ENCODE measurements at regions not wholly inside any gene's neighbourhood (a gene's known extent, or its start where the extent isn't known, plus 50 kb on each side); places are given as distances from the start of the nearest gene placed in this dataset.

DNA sequence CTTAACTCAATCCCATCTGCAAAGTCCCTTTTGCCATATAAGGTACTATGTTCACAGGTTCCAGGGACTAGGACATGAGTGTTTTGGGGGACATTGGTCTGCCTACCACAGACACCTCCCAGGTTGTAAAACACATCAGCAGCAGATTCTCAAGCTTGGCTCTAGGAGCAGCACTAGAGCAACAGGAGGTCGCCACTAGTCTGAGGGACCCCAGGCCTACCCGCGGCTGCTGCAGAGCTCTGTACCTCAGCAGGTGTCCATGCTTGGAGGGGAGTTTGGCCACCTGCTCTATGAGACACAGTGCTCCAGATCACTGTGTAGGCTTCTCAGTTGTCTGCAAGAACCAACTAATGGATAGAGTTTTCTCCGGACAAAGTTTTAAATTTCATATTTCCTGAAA lies 262.2 kb upstream of the ARRDC3 start:
- H3K4me1 ChIP-seq (ENCODE audit: control insufficient read depth, insufficient read depth, low read length, unreplicated experiment) = peaks cover 6% of the 10 kb centered on the region
- no peaks in the 10 kb centered on the region for H3K27me3 ChIP-seq (ENCODE audit: insufficient read depth, low read length)
- no peak overlapping the region for H3K27ac ChIP-seq (ENCODE audit: low read depth, low read length)
- H3K79me2 ChIP-seq (ENCODE audit: control insufficient read depth, insufficient read depth, low read length, unreplicated experiment) = no peaks in the 10 kb centered on the region
- no peak overlapping the region for H3K4me3 ChIP-seq (ENCODE audit: low read depth, low read length)
- H3K36me3 ChIP-seq (ENCODE audit: insufficient read depth, low read length) = no peaks in the 10 kb centered on the region
- H2AFZ ChIP-seq (ENCODE audit: low read length, unreplicated experiment) = no peak overlapping the region

DNA sequence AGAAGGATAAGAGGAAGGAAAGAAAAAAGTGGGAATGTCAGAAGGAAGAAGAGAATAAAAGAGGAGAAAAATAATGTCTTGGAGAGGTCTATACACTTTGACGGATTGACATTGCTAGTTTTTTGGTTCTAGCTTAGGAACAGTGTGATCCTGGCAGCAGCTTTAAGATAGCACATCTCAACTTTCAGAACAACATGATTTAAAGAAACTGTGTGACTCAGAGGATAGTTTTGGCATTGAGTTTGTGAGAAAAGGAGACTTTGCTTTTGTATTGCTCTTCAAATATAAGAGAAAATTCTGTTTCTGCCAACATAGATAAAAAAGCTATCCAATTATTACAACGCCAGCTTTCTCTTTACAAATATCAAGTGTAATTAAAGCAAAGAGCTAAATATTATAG lies 260.7 kb upstream of the ARRDC3 start:
- no peak overlapping the region for H3K27ac ChIP-seq (ENCODE audit: low read depth, low read length)
- no peaks in the 10 kb centered on the region for H3K79me2 ChIP-seq (ENCODE audit: control insufficient read depth, insufficient read depth, low read length, unreplicated experiment)
- H3K4me3 ChIP-seq (ENCODE audit: low read depth, low read length) = no peak overlapping the region
- H2AFZ ChIP-seq (ENCODE audit: low read length, unreplicated experiment) = no peak overlapping the region
- peaks cover 6% of the 10 kb centered on the region for H3K4me1 ChIP-seq (ENCODE audit: control insufficient read depth, insufficient read depth, low read length, unreplicated experiment)
- H3K27me3 ChIP-seq (ENCODE audit: insufficient read depth, low read length) = no peaks in the 10 kb centered on the region
- no peaks in the 10 kb centered on the region for H3K36me3 ChIP-seq (ENCODE audit: insufficient read depth, low read length)

DNA sequence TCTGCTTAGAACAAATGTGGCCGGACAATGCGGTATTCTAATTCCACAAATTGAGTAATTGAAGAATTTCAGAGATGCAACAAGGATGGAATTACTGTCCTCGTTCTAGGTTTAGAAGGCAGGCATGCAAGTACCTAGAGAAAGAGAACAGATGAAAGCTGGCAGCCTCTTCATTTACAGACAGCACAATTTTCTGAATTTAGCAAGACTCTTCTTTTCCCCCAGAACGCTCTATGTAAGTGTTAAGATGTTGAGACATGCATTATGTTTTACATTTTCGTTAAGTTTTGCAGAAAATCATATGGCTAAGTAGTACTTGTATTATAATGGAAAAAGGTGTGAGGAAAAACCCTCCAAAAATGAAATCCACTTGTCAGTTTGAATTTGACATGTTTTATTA lies 259.5 kb upstream of the ARRDC3 start:
- H3K27ac ChIP-seq (ENCODE audit: low read depth, low read length) = no peak overlapping the region
- no peaks in the 10 kb centered on the region for H3K36me3 ChIP-seq (ENCODE audit: insufficient read depth, low read length)
- H3K4me1 ChIP-seq (ENCODE audit: control insufficient read depth, insufficient read depth, low read length, unreplicated experiment) = peaks cover 6% of the 10 kb centered on the region
- H3K4me3 ChIP-seq (ENCODE audit: low read depth, low read length) = no peak overlapping the region
- H3K27me3 ChIP-seq (ENCODE audit: insufficient read depth, low read length) = no peaks in the 10 kb centered on the region
- no peak overlapping the region for H2AFZ ChIP-seq (ENCODE audit: low read length, unreplicated experiment)
- H3K79me2 ChIP-seq (ENCODE audit: control insufficient read depth, insufficient read depth, low read length, unreplicated experiment) = no peaks in the 10 kb centered on the region

DNA sequence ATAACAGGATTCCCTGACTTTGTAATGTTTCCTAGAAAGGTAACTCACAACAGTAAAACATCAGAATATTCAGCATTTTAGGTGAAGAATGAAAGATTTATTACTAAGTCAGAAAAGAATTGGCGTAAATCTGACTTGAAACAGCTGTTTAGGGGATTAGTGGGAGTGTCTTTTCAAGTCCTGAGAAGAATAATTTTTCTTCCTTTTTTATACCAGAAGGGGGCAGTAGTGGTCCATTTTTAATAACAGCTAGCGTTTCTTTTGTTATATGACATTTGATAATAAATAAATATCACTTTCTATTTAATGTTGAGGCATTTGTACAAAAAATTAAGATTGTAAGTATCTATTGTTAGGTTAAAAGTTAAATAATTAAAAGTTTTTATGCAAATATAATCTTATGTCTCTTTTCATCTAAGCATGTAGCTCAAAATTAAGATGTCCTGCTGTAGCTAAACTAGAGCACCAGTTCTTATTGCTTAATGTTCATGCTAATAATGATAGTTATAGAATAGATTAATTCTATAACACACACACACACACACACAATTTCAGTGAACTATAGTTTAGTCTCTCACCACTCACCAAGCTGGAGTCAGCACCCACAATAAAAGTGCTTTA lies 258.7 kb upstream of the ARRDC3 start:
- no peaks in the 10 kb centered on the region for H3K79me2 ChIP-seq (ENCODE audit: control insufficient read depth, insufficient read depth, low read length, unreplicated experiment)
- no peaks in the 10 kb centered on the region for H3K36me3 ChIP-seq (ENCODE audit: insufficient read depth, low read length)
- no peaks in the 10 kb centered on the region for H3K27me3 ChIP-seq (ENCODE audit: insufficient read depth, low read length)
- no peak overlapping the region for H3K4me3 ChIP-seq (ENCODE audit: low read depth, low read length)
- peaks cover 6% of the 10 kb centered on the region for H3K4me1 ChIP-seq (ENCODE audit: control insufficient read depth, insufficient read depth, low read length, unreplicated experiment)
- no peak overlapping the region for H3K27ac ChIP-seq (ENCODE audit: low read depth, low read length)
- H2AFZ ChIP-seq (ENCODE audit: low read length, unreplicated experiment) = peak overlapping the region; percentile 23

DNA sequence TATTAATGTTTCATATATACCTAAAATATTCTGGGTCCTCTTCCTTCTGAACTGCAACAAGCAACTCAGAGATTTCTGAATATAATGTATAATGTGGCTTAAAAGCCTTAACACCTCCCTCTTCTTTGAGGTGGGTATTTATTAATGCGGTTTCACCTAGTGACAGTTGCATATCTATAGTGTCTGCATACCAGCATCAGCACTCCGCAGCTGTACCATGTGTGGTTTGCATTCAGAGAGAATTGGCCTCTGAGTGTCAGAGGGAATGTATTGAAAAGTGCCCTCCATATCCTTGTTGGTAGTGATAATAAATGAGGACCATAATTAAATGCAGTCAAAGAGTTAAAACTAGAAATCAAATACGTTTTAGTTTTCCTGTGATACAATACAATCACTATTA lies 256.6 kb upstream of the ARRDC3 start:
- Histone ChIP-seq H3K27me3 (ENCODE audit: insufficient read depth, low read length) (no peaks in the 10 kb centered on the region), H3K79me2 (ENCODE audit: control insufficient read depth, insufficient read depth, low read length, unreplicated experiment) (no peaks in the 10 kb centered on the region), H3K4me3 (ENCODE audit: low read depth, low read length) (no peak overlapping the region), H2AFZ (ENCODE audit: low read length, unreplicated experiment) (no peak overlapping the region), H3K27ac (ENCODE audit: low read depth, low read length) (no peak overlapping the region), H3K4me1 (ENCODE audit: control insufficient read depth, insufficient read depth, low read length, unreplicated experiment) (peaks cover 6% of the 10 kb centered on the region), H3K36me3 (ENCODE audit: insufficient read depth, low read length) (no peaks in the 10 kb centered on the region)

DNA sequence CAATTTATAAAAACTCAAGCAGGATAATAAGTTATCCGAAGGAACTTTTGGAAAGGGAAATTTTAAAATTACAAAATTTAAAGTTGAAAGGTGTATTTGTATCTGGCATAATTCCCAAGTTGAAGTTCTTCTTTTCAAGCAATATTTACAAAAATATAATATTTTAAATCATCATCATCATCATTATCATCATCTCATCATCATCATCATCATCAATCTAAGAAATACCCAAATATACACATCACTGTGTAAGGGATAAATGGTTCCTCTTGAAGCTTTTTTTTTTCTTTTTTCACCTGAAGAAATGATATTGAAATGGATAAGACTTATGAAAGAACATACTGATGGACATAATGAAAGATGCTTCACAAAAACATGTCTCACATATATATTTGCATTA lies 254.9 kb upstream of the ARRDC3 start:
- Histone ChIP-seq H3K79me2 (ENCODE audit: control insufficient read depth, insufficient read depth, low read length, unreplicated experiment) (no peaks in the 10 kb centered on the region), H3K27me3 (ENCODE audit: insufficient read depth, low read length) (no peaks in the 10 kb centered on the region), H3K4me1 (ENCODE audit: control insufficient read depth, insufficient read depth, low read length, unreplicated experiment) (no peaks in the 10 kb centered on the region), H3K27ac (ENCODE audit: low read depth, low read length) (no peak overlapping the region), H2AFZ (ENCODE audit: low read length, unreplicated experiment) (no peak overlapping the region), H3K4me3 (ENCODE audit: low read depth, low read length) (no peak overlapping the region), H3K36me3 (ENCODE audit: insufficient read depth, low read length) (no peaks in the 10 kb centered on the region)

DNA sequence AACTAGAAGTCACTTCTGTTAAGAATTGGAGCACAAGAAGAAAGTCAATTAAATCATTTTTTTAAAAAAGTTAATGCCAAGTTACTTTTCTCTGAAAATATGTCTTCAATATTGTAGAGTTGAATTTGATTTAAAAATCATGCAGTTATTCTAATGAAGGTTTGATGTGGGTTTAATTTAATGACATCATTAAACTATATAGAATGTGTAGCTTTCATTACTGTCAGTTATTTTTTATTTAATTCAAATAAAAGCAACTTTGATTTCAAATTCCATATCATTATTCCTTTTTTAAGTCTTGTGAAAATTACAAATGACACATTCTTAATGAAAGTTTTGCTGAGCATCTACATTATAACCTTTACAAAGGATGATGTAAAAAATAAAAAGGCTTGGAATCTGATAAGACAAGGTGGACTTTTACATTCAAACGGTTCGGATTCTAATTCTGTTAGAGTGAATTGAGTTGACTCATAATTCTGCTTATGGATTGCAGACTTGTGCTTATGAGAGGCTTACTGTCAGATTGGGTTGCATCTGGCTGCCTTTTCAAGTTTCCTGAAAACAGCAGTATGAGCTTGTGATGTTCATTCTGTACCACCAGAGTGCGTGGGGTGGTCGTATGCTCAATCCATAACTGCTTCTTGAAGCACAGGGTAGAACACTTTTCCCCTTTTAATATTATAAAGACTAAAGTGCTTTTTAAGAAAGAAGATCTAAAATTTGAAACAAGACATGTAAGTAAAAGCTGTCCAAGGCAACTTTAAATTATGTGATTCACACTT lies 253.0 kb upstream of the ARRDC3 start:
- Histone ChIP-seq H3K4me1 (ENCODE audit: control insufficient read depth, insufficient read depth, low read length, unreplicated experiment) (no peaks in the 10 kb centered on the region), H3K27ac (ENCODE audit: low read depth, low read length) (no peak overlapping the region), H3K36me3 (ENCODE audit: insufficient read depth, low read length) (no peaks in the 10 kb centered on the region), H3K4me3 (ENCODE audit: low read depth, low read length) (no peak overlapping the region), H3K27me3 (ENCODE audit: insufficient read depth, low read length) (no peaks in the 10 kb centered on the region), H2AFZ (ENCODE audit: low read length, unreplicated experiment) (no peak overlapping the region), H3K79me2 (ENCODE audit: control insufficient read depth, insufficient read depth, low read length, unreplicated experiment) (no peaks in the 10 kb centered on the region)

DNA sequence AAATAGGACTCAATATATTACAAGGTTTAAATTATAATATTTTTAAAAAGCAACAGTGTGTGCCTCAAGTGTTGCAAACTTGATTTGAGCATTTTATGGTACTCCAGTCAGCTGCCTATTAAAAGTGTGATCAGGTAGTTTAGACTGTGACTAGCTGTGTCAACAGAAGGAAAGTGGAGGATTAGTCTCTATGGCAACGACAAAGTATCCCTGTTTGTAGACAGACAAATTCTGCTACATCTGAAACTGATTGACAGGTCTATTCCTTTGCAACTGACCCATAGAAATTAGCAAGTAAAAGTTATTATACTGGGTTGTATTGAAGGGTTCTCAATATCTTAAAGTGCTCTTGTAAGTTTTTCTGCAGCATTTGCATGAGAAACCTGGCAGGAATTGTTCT lies 249.8 kb upstream of the ARRDC3 start:
- Histone ChIP-seq H3K27ac (ENCODE audit: low read depth, low read length) (no peak overlapping the region), H3K4me1 (ENCODE audit: control insufficient read depth, insufficient read depth, low read length, unreplicated experiment) (no peaks in the 10 kb centered on the region), H2AFZ (ENCODE audit: low read length, unreplicated experiment) (no peak overlapping the region), H3K4me3 (ENCODE audit: low read depth, low read length) (no peak overlapping the region), H3K79me2 (ENCODE audit: control insufficient read depth, insufficient read depth, low read length, unreplicated experiment) (no peaks in the 10 kb centered on the region), H3K27me3 (ENCODE audit: insufficient read depth, low read length) (no peaks in the 10 kb centered on the region), H3K36me3 (ENCODE audit: insufficient read depth, low read length) (no peaks in the 10 kb centered on the region)

DNA sequence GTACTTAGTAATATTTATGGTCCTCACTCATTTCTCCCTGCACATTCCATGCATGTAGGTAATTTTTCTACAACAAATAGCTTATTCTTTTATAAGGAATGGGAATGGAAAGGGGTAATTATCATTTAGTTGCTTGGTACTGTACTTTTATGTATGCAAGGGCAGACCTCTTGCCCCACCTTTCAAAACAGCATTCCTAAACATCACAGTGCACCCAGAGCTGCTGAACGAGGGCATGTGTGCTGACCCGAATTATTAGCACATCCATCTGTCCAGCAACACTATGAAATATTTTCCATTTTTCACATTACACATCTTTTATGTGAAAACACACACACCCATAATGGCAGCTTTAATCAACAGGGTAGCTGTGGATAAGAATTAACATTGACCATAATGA lies 228.6 kb upstream of the ARRDC3 start:
- no peak overlapping the region for H3K4me3 ChIP-seq (ENCODE audit: low read depth, low read length)
- no peaks in the 10 kb centered on the region for H3K27me3 ChIP-seq (ENCODE audit: insufficient read depth, low read length)
- H3K4me1 ChIP-seq (ENCODE audit: control insufficient read depth, insufficient read depth, low read length, unreplicated experiment) = no peaks in the 10 kb centered on the region
- H3K79me2 ChIP-seq (ENCODE audit: control insufficient read depth, insufficient read depth, low read length, unreplicated experiment) = no peaks in the 10 kb centered on the region
- H3K36me3 ChIP-seq (ENCODE audit: insufficient read depth, low read length) = no peaks in the 10 kb centered on the region
- no peak overlapping the region for H3K27ac ChIP-seq (ENCODE audit: low read depth, low read length)
- no peak overlapping the region for H2AFZ ChIP-seq (ENCODE audit: low read length, unreplicated experiment)

DNA sequence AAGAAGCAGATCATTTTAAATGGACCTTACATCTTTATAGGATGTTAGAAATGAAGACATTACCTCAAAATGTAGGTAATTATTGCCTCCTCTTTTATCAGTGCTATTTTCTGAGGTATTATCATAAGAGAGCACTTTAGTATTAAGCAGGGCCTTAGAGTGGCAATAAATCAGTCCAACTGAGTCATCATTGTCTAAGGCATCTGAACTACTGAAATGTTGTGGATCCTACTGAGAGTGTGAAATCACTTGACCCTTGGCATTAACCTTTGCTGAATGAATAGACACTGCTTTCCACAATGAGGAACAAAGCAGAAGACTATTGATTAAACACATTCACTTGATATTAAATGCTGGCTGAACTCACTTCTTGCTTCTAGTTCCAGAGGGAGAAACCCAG lies 224.6 kb upstream of the ARRDC3 start:
- Histone ChIP-seq H3K27ac (ENCODE audit: low read depth, low read length) (no peak overlapping the region), H2AFZ (ENCODE audit: low read length, unreplicated experiment) (no peak overlapping the region), H3K4me1 (ENCODE audit: control insufficient read depth, insufficient read depth, low read length, unreplicated experiment) (no peaks in the 10 kb centered on the region)

DNA sequence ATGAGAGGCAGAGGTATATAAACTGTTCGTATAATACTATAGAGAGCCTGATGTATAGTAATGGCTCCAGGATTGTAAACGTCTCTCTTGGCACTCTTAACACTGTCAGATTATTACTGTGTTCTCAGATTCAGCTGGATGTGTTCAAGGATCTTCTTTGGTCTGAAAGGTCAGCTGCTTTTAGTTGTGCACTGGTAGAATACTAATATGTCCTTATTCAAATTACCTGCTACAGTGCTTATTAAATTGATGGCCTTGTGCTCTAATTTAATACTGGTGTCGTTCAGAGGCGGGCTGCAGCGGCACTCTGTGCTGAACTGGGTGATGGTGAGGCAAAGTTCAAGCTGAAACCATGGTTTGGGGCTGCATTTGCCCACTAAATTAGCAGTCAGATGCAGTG lies 216.7 kb upstream of the ARRDC3 start:
- Histone ChIP-seq H3K27me3 (ENCODE audit: insufficient read depth, low read length) (no peaks in the 10 kb centered on the region), H3K4me1 (ENCODE audit: control insufficient read depth, insufficient read depth, low read length, unreplicated experiment) (no peaks in the 10 kb centered on the region), H2AFZ (ENCODE audit: low read length, unreplicated experiment) (no peak overlapping the region), H3K79me2 (ENCODE audit: control insufficient read depth, insufficient read depth, low read length, unreplicated experiment) (no peaks in the 10 kb centered on the region), H3K27ac (ENCODE audit: low read depth, low read length) (no peak overlapping the region), H3K36me3 (ENCODE audit: insufficient read depth, low read length) (no peaks in the 10 kb centered on the region), H3K4me3 (ENCODE audit: low read depth, low read length) (no peak overlapping the region)

More for the DNA sequence above, 224.6 kb upstream of the ARRDC3 start:
- Histone ChIP-seq H3K27me3 (ENCODE audit: insufficient read depth, low read length) (no peaks in the 10 kb centered on the region), H3K36me3 (ENCODE audit: insufficient read depth, low read length) (no peaks in the 10 kb centered on the region), H3K79me2 (ENCODE audit: control insufficient read depth, insufficient read depth, low read length, unreplicated experiment) (no peaks in the 10 kb centered on the region), H3K4me3 (ENCODE audit: low read depth, low read length) (no peak overlapping the region)
